Uterus (tissue), 3 donors: ENCODE measurements at regions not wholly inside any gene's neighbourhood (a gene's known extent, or its start where the extent isn't known, plus 50 kb on each side); places are given as distances from the start of the nearest gene placed in this dataset.

Source experiments
- DNase-seq, 2 donors: peaks; one replicate each; pipeline ENCODE4 v3.0.0-alpha.2; 2019 to 2020
- H3K27ac ChIP-seq, 2 donors: fragments of 200-600 bp; sonication (generic); 1 replicate in 1 of 2; 2 replicates in 1 of 2; pipeline ENCODE4 v1.5.1; 2016 to 2018
- H3K27me3 ChIP-seq, 2 donors: fragments of 200-600 bp; sonication (generic); one replicate each; pipeline ENCODE4 v1.5.1; 2018 to 2019; ENCODE audit warnings: control low read depth in 1 of 2
- H3K36me3 ChIP-seq, 2 donors: fragments of 200-600 bp; sonication (generic); one replicate each; pipeline ENCODE4 v1.5.1; 2019; ENCODE audit warnings: control low read depth in 1 of 2
- H3K4me1 ChIP-seq, 2 donors: fragments of 200-600 bp; sonication (generic); one replicate each; pipeline ENCODE4 v1.5.1; 2018 to 2019; ENCODE audit warnings: control low read depth in 1 of 2
- H3K4me3 ChIP-seq, 2 donors: fragments of 200-600 bp; sonication (generic); 1 replicate in 1 of 2; 2 replicates in 1 of 2; pipeline ENCODE4 v1.5.1; 2018 to 2019; ENCODE audit warnings: mild to moderate bottlenecking in 1 of 2
- H3K9me3 ChIP-seq, 2 donors: fragments of 200-600 bp; sonication (generic); one replicate each; pipeline ENCODE4 v1.5.1; 2019; ENCODE audit warnings: control low read depth in 1 of 2
- POLR2A ChIP-seq, 2 donors: fragments of 450-650 bp; IDR thresholded peaks; one replicate each; pipeline ENCODE4 v1.6.1; 2016; ENCODE audit warnings: antibody characterized with exemption in 2 of 2, mild to moderate bottlenecking in 1 of 2, moderate library complexity in 1 of 2
- intact Hi-C: fragments of 100-400 bp; cut with DNase I; formaldehyde crosslinking; loops from one replicate; pipeline ENCODE4 v1.15.1; 2023; ENCODE audit warnings: low total_unique reads
- TF ChIP-seq, protein P1 (sequence below), 4 experiments: fragments of 200-600 bp in 2 of 4; fragments of 450-650 bp in 2 of 4; sonication (generic) in 2 of 4; IDR thresholded peaks; one replicate each; pipeline ENCODE4 v1.5.1; 2016 to 2019; ENCODE audit warnings: antibody characterized with exemption in 4 of 4, mild to moderate bottlenecking in 2 of 4, moderate library complexity in 1 of 4
- donor health status: DM: yes; HTN: yes; CAD: no.

DNA sequence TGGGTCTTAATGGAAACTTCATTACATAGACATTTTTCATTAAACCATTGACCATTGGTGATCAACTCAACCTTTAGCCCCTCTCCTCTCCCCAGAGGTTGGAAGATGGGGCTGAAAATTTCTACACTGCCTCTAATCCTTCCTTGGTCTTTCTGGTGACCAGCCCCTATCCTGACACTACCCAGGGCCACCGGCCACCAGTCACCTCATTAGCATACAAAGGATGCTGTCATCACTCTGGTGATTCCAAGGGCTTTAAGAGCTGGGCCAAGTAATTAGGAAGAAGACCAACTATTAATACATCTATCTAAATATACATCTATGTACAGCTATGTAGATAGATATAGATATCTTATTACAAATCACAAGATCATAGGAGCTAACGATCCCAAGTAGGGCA, 111.2 kb upstream of the IRX6 start:
- Histone ChIP-seq H3K27ac (no peak overlapping the region), H3K4me3 (no peak overlapping the region), H3K27me3 (no peaks in the 10 kb centered on the region), H3K4me1 (no peaks in the 10 kb centered on the region), H3K9me3 (no peaks in the 10 kb centered on the region), H3K36me3 (no peaks in the 10 kb centered on the region)
- intact Hi-C loops: no loop called here
- no peak for DNase-seq
- TF ChIP-seq, protein P1, sequence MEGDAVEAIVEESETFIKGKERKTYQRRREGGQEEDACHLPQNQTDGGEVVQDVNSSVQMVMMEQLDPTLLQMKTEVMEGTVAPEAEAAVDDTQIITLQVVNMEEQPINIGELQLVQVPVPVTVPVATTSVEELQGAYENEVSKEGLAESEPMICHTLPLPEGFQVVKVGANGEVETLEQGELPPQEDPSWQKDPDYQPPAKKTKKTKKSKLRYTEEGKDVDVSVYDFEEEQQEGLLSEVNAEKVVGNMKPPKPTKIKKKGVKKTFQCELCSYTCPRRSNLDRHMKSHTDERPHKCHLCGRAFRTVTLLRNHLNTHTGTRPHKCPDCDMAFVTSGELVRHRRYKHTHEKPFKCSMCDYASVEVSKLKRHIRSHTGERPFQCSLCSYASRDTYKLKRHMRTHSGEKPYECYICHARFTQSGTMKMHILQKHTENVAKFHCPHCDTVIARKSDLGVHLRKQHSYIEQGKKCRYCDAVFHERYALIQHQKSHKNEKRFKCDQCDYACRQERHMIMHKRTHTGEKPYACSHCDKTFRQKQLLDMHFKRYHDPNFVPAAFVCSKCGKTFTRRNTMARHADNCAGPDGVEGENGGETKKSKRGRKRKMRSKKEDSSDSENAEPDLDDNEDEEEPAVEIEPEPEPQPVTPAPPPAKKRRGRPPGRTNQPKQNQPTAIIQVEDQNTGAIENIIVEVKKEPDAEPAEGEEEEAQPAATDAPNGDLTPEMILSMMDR (IDR thresholded peaks at IDR 0.05): no peak
- no peak for TF ChIP-seq POLR2A (IDR thresholded peaks at IDR 0.05)

GRCh38 chr16:55214412-55214811, 109.6 kb upstream of the IRX6 start:
- H3K27me3 ChIP-seq: no peaks in the 10 kb centered on the region
- H3K9me3 ChIP-seq: no peaks in the 10 kb centered on the region
- intact Hi-C loops: no loop called here
- H3K4me3 ChIP-seq: no peak overlapping the region
- no peak for TF ChIP-seq POLR2A (IDR thresholded peaks at IDR 0.05)
- TF ChIP-seq, protein P1 (IDR thresholded peaks at IDR 0.05): no peak
- no peaks in the 10 kb centered on the region for H3K4me1 ChIP-seq
- DNase-seq: no peak
- no peaks in the 10 kb centered on the region for H3K36me3 ChIP-seq
- H3K27ac ChIP-seq: no peak overlapping the region

GRCh38 chr16:55214974-55215494, 109.0 kb upstream of the IRX6 start:
- Histone ChIP-seq H3K36me3 (no peaks in the 10 kb centered on the region), H3K4me3 (no peak overlapping the region), H3K27ac (no peak overlapping the region), H3K9me3 (no peaks in the 10 kb centered on the region), H3K4me1 (no peaks in the 10 kb centered on the region), H3K27me3 (no peaks in the 10 kb centered on the region)
- TF ChIP-seq, protein P1 (IDR thresholded peaks at IDR 0.05): no peak
- no peak for TF ChIP-seq POLR2A (IDR thresholded peaks at IDR 0.05)
- intact Hi-C loops: no loop called here
- no peak for DNase-seq

DNA sequence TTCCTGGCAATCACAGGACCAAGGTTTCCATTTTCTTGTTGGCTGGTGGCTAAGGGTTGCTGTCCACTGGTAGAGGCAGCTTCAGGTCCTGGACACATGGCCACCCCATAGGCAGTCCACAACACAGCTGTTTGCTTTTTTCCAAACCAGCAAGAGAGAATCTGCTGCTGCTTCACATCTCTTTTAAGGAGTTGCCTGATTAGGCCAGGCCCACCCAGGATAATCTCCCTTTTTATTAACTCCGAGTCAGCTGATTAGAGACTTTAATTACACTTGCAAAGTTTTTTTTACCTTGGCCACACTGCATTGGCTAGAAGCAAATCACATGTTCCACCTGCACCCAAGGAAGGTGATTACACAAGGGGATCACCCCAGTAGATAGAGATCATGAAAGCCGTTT, 106.6 kb upstream of the IRX6 start:
- no peaks in the 10 kb centered on the region for H3K4me1 ChIP-seq
- no peak overlapping the region for H3K4me3 ChIP-seq
- H3K9me3 ChIP-seq: no peaks in the 10 kb centered on the region
- H3K36me3 ChIP-seq: no peaks in the 10 kb centered on the region
- no peak overlapping the region for H3K27ac ChIP-seq
- no peaks in the 10 kb centered on the region for H3K27me3 ChIP-seq
- TF ChIP-seq, protein P1 (IDR thresholded peaks at IDR 0.05): no peak
- TF ChIP-seq POLR2A (IDR thresholded peaks at IDR 0.05): no peak
- intact Hi-C loops: no loop called here
- no peak for DNase-seq

- H3K36me3 ChIP-seq: no peaks in the 10 kb centered on the region
- no peak overlapping the region for H3K27ac ChIP-seq
- no peaks in the 10 kb centered on the region for H3K27me3 ChIP-seq
- no peak overlapping the region for H3K4me3 ChIP-seq
- TF ChIP-seq, protein P1 (IDR thresholded peaks at IDR 0.05): no peak
- no peak for TF ChIP-seq POLR2A (IDR thresholded peaks at IDR 0.05)
- no peaks in the 10 kb centered on the region for H3K9me3 ChIP-seq
- no peak for DNase-seq
- intact Hi-C loops: no loop called here
- no peaks in the 10 kb centered on the region for H3K4me1 ChIP-seq
Observed at GRCh38 chr16:55221836-55222235, 102.2 kb upstream of the IRX6 start.
